D721Med (cell line): ENCODE measurements at regions not wholly inside any gene's neighbourhood (a gene's known extent, or its start where the extent isn't known, plus 50 kb on each side); places are given as distances from the start of the nearest gene placed in this dataset.

Source experiments
- DNase-seq: peaks from one replicate; pipeline ENCODE4 v3.0.0; 2011; ENCODE audit warnings: low spot score; ENCODE audit not compliant: insufficient read length
- FAIRE-seq: peaks from 2 replicates; lab custom pipeline; 2011; peaks lifted over from hg19 to GRCh38; lab: Jason Lieb, UNC
- TF ChIP-seq, protein P1 (sequence below): IDR thresholded peaks from 2 replicates; pipeline ENCODE4 v1.5.1; 2012; ENCODE audit warnings: mild to moderate bottlenecking, control low read depth; ENCODE audit not compliant: insufficient read depth; ENCODE audit errors: missing control alignments

- no peak for DNase-seq
- FAIRE-seq, result no peak
- TF ChIP-seq, protein P1, sequence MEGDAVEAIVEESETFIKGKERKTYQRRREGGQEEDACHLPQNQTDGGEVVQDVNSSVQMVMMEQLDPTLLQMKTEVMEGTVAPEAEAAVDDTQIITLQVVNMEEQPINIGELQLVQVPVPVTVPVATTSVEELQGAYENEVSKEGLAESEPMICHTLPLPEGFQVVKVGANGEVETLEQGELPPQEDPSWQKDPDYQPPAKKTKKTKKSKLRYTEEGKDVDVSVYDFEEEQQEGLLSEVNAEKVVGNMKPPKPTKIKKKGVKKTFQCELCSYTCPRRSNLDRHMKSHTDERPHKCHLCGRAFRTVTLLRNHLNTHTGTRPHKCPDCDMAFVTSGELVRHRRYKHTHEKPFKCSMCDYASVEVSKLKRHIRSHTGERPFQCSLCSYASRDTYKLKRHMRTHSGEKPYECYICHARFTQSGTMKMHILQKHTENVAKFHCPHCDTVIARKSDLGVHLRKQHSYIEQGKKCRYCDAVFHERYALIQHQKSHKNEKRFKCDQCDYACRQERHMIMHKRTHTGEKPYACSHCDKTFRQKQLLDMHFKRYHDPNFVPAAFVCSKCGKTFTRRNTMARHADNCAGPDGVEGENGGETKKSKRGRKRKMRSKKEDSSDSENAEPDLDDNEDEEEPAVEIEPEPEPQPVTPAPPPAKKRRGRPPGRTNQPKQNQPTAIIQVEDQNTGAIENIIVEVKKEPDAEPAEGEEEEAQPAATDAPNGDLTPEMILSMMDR, result no peak
Measured at GRCh38 chr5:109927639-109928038, 237.9 kb downstream of the MAN2A1 start.

- TF ChIP-seq, protein P1, result no peak
- no peak for DNase-seq
- FAIRE-seq, result no peak
Measured at GRCh38 chr5:109928046-109928445, 238.3 kb downstream of the MAN2A1 start.

DNA sequence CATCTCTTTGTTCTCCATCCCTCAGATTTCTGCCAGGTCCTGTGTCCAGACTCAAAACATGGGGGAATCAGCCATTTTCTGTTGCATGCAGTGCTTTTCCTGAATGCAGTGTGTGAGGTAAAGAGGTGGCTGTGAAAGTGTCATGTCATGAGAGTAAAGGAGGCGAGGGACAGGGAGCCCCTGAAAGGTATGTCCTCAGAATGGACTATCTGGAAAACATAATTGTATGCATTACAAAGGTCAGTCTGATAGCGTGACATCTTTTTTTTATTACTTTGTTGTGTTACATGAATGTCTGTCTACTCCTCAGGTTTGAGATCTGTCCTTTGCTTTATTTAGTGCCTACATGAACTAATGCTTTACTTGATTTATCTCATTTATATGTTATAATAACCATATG, 239.1 kb downstream of the MAN2A1 start:
- no peak for FAIRE-seq
- TF ChIP-seq, protein P1, result no peak
- DNase-seq, result no peak

GRCh38 chr5:109929376-109929775, 239.6 kb downstream of the MAN2A1 start:
- no peak for DNase-seq
- TF ChIP-seq, protein P1, result no peak
- FAIRE-seq, result no peak

DNA sequence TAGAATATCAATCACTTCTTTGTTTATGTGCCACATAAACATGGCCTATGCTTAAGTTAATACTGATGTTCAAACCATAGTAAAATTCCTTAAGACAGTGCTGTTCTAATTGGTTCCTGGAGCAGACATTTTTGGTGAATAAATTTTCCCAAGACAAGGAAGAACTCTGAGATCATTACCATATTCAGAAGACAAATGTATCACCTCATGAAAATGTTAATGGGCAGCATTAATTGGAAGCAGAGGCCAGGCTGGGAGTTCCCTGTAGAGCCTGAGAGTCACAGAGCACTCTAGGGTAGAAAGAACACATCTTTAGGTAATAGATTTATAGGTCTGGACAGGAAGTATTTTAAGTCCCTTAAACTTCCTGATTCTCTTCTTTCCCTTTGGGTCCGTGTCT, 240.2 kb downstream of the MAN2A1 start:
- DNase-seq (no peak), FAIRE-seq (no peak)
- TF ChIP-seq, protein P1, result no peak

- DNase-seq (no peak), FAIRE-seq (no peak)
- TF ChIP-seq, protein P1, result no peak
Measured at GRCh38 chr5:109931049-109931780, 241.5 kb downstream of the MAN2A1 start.

DNA sequence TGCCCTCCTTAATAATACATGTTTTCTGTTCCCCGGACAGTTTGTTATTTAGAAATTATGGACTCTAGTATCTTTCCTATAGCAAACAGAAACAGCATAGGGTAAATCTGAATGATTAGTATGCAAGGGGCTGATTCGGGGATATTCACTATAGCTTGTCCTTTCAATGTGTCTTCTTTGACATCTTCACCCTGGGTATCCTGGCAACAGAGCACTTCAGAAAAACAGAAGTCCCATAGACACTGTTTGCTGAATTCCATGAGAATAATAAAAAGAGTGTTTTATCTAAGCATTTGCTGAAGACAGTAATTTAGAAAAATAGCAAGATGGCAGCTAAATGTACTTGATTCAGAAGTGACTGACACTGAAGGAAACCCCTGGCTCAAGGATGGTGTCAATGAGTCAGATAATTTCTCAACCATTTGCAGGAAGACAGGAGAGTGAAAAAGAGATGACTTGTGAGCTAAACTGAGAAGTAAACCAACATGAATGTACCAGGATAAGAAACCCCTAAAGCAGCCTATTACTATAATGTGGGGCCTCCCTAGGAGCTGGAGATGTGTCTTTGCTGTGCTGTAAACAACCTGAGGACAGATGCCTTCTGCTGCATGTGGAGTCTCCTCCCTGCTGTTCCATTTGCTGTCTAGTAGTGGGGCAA, 246.2 kb downstream of the MAN2A1 start:
- DNase-seq, result no peak
- no peak for FAIRE-seq
- TF ChIP-seq, protein P1, result no peak
